ENCODE measurements at regions not wholly inside any gene's neighbourhood (a gene's known extent, or its start where the extent isn't known, plus 50 kb on each side); places are given as distances from the start of the nearest gene placed in this dataset.
A peak's percentile ranks its signal among the peaks of the same experiment; 100 is the strongest.
"Not testable (repeated sequence)": the region's sequence is repeated elsewhere in the genome, so short reads cannot be mapped to it uniquely, and the experiment has no call there.

- DNase-seq (ENCODE audit: low spot score), result not testable (repeated sequence)
Observed at GRCh38 chr20:26373066-26373465, 676.4 kb upstream of the ZNF337 start.

- DNase-seq (ENCODE audit: low spot score), result no peak
Observed at GRCh38 chr20:26354511-26354910, 657.9 kb upstream of the ZNF337 start.

GRCh38 chr20:26347396-26347795 lies 650.7 kb upstream of the ZNF337 start:
- no peak for DNase-seq (ENCODE audit: low spot score)

GRCh38 chr20:26340460-26341065 lies 643.9 kb upstream of the ZNF337 start:
- DNase-seq (ENCODE audit: low spot score), result not testable (repeated sequence)

GRCh38 chr20:26324177-26324576 lies 627.5 kb upstream of the ZNF337 start:
- no peak for DNase-seq (ENCODE audit: low spot score)

- DNase-seq (ENCODE audit: low spot score), result no peak
Observed at GRCh38 chr20:26315054-26315453, 618.4 kb upstream of the ZNF337 start.

GRCh38 chr20:26309720-26310119 lies 613.1 kb upstream of the ZNF337 start:
- not testable (repeated sequence) for DNase-seq (ENCODE audit: low spot score)

GRCh38 chr20:26308961-26309360 lies 612.3 kb upstream of the ZNF337 start:
- no peak for DNase-seq (ENCODE audit: low spot score)

- DNase-seq (ENCODE audit: low spot score), result no peak
Observed at GRCh38 chr20:26295006-26295405, 598.4 kb upstream of the ZNF337 start.

- not testable (repeated sequence) for DNase-seq (ENCODE audit: low spot score)
Observed at GRCh38 chr20:26288379-26289061, 591.9 kb upstream of the ZNF337 start.

- no peak for DNase-seq (ENCODE audit: low spot score)
Observed at GRCh38 chr20:26279238-26279637, 582.6 kb upstream of the ZNF337 start.

- DNase-seq (ENCODE audit: low spot score), result no peak
Observed at GRCh38 chr20:26277339-26277738, 580.7 kb upstream of the ZNF337 start.

GRCh38 chr20:26276554-26277210 lies 580.0 kb upstream of the ZNF337 start:
- peak; percentile 5 for DNase-seq (ENCODE audit: low spot score)

- not testable (repeated sequence) for DNase-seq (ENCODE audit: low spot score)
Observed at GRCh38 chr20:26268762-26269161, 572.1 kb upstream of the ZNF337 start.

- not testable (repeated sequence) for DNase-seq (ENCODE audit: low spot score)
Observed at GRCh38 chr20:26260925-26261324, 564.3 kb upstream of the ZNF337 start.

- not testable (repeated sequence) for DNase-seq (ENCODE audit: low spot score)
Observed at GRCh38 chr20:26252311-26252975, 555.8 kb upstream of the ZNF337 start.

GRCh38 chr20:26251376-26251775 lies 554.7 kb upstream of the ZNF337 start:
- DNase-seq (ENCODE audit: low spot score), result not testable (repeated sequence)

- not testable (repeated sequence) for DNase-seq (ENCODE audit: low spot score)
Observed at GRCh38 chr20:26250249-26251114, 553.8 kb upstream of the ZNF337 start.

- no peak for DNase-seq (ENCODE audit: low spot score)
Observed at GRCh38 chr20:26243731-26244130, 547.1 kb upstream of the ZNF337 start.

GRCh38 chr20:26220609-26221008 lies 524.0 kb upstream of the ZNF337 start:
- not testable (repeated sequence) for DNase-seq (ENCODE audit: low spot score)

- not testable (repeated sequence) for DNase-seq (ENCODE audit: low spot score)
Observed at GRCh38 chr20:26219546-26219945, 522.9 kb upstream of the ZNF337 start.

GRCh38 chr20:26218301-26218700 lies 521.6 kb upstream of the ZNF337 start:
- no peak for DNase-seq (ENCODE audit: low spot score)

All from AG08396 (cell line).